K562 (cell line): ENCODE measurements at regions not wholly inside any gene's neighbourhood (a gene's known extent, or its start where the extent isn't known, plus 50 kb on each side); places are given as distances from the start of the nearest gene placed in this dataset.

Experiments used
- ATAC-seq: fragments of 200-7000 bp; cut with Tn5 transposase; 3 replicates; pipeline ENCODE4 v1.9.1; 2020; ENCODE audit warnings: moderate library complexity
- BruUV-seq: library from RNA; stranded (reverse); fragments of 400-500 nt; replicated peaks from 2 replicates; lab custom pipeline; 2021; lab: Mats Ljungman, UMichigan
- CTCF ChIA-PET: fragments of 300-600 bp; formaldehyde crosslinking; extraction: SDS; loops from one replicate; lab custom pipeline; 2021; ENCODE audit warnings: low intra/inter-chr PET ratio; lab: Yijun Ruan, JAX
- POLR2A ChIA-PET: fragments of 300-600, 350-650 bp; sonication (Branson Sonifier 250); formaldehyde crosslinking; extraction: SDS; loops from one replicate; lab custom pipeline; 2021; ENCODE audit warnings: antibody characterized with exemption, inconsistent platforms; lab: Yijun Ruan, JAX
- DNase-seq, 4 experiments: peaks; one replicate each; pipeline versions ENCODE4 v3.0.0 to v3.0.0-alpha.2; 2011 to 2018; ENCODE audit warnings: low spot score in 3 of 4, mixed read lengths in 3 of 4; ENCODE audit errors: extremely low read depth in 1 of 4
- FAIRE-seq: peaks from 2 replicates; lab custom pipeline; 2011; peaks lifted over from hg19 to GRCh38; lab: Jason Lieb, UNC
- H2AFZ ChIP-seq: 2 replicates; pipeline ENCODE4 v1.6.0; 2011; ENCODE audit warnings: low read depth, low read length, control low read depth, inconsistent platforms
- H3K27ac ChIP-seq: fragments of 200-600 bp; 3 replicates; pipeline ENCODE4 v1.8.0; 2011; ENCODE audit warnings: low read depth, mild to moderate bottlenecking, control low read depth, inconsistent platforms, low read length, moderate library complexity, mixed read lengths; ENCODE audit errors: extremely low read depth
- H3K27me3 ChIP-seq, 2 experiments: fragments of 300-600 bp in 1 of 2; 2 replicates in 1 of 2; 3 replicates in 1 of 2; pipeline versions ENCODE4 v1.6.0 to v1.8.0; 2011; ENCODE audit warnings: inconsistent platforms in 2 of 2, low read length in 2 of 2, mild to moderate bottlenecking in 1 of 2, mixed read lengths in 1 of 2, moderate library complexity in 1 of 2; ENCODE audit not compliant: control insufficient read depth in 2 of 2, insufficient read depth in 2 of 2
- H3K36me3 ChIP-seq: fragments of 300-600 bp; 3 replicates; pipeline ENCODE4 v1.8.0; 2011; ENCODE audit warnings: mild to moderate bottlenecking, low read length, inconsistent platforms; ENCODE audit not compliant: control insufficient read depth, insufficient read depth
- H3K4me1 ChIP-seq, 2 experiments: fragments of 200-600 bp in 1 of 2; replicated peaks in 1 of 2; 2 replicates in 1 of 2; 3 replicates in 1 of 2; pipeline versions ENCODE4 v1.5.1 to v1.8.0; 2011; ENCODE audit warnings: inconsistent platforms in 2 of 2, low read length in 2 of 2, mild to moderate bottlenecking in 1 of 2, mixed read lengths in 1 of 2, moderate library complexity in 1 of 2; ENCODE audit not compliant: control insufficient read depth in 2 of 2, insufficient read depth in 2 of 2
- H3K4me2 ChIP-seq: 2 replicates; pipeline ENCODE4 v1.6.1; 2011; ENCODE audit warnings: low read length, control low read depth, inconsistent platforms, mixed read lengths; ENCODE audit not compliant: insufficient read depth
- H3K4me3 ChIP-seq: fragments of 200-600 bp; sonication (generic), shearing (Covaris generic); 2 replicates; pipeline ENCODE4 v1.5.1; 2016; ENCODE audit warnings: control low read depth, inconsistent platforms
- H3K79me2 ChIP-seq: fragments of 200-600 bp; 3 replicates; pipeline ENCODE4 v1.8.0; 2011; ENCODE audit warnings: low read length, inconsistent platforms; ENCODE audit not compliant: control insufficient read depth, insufficient read depth
- H3K9ac ChIP-seq, 2 experiments: 2 replicates each; pipeline versions ENCODE4 v1.6.0 to v1.6.1; 2011; ENCODE audit warnings: low read depth in 2 of 2, low read length in 2 of 2, control low read depth in 1 of 2, inconsistent platforms in 1 of 2, mild to moderate bottlenecking in 1 of 2, mixed read lengths in 1 of 2; ENCODE audit not compliant: insufficient read depth in 1 of 2
- H3K9me1 ChIP-seq: one replicate; pipeline ENCODE4 v1.6.0; 2011; ENCODE audit warnings: inconsistent platforms, mild to moderate bottlenecking, low read length, moderate library complexity; ENCODE audit not compliant: control insufficient read depth, insufficient read depth
- H3K9me3 ChIP-seq: replicated peaks from 2 replicates; pipeline ENCODE4 v1.5.1; 2011; ENCODE audit warnings: low read depth, low read length, inconsistent platforms; ENCODE audit not compliant: control insufficient read depth, insufficient read depth
- H4K20me1 ChIP-seq: replicated peaks from 2 replicates; pipeline ENCODE4 v1.6.1; 2011; ENCODE audit warnings: low read length, inconsistent platforms, mixed read lengths; ENCODE audit not compliant: control insufficient read depth, insufficient read depth
- FOXA3 ChIP-seq, 2 experiments: fragments of 450-650 bp in 1 of 2; sonication (generic) in 1 of 2; formaldehyde crosslinking; IDR thresholded peaks in 1 of 2; conservative IDR thresholded peaks in 1 of 2; 2 replicates each; pipeline versions ENCODE4 v1.4.0 to v1.8.0; 2020 to 2022; ENCODE audit warnings: mild to moderate bottlenecking in 2 of 2, missing genetic modification reagents in 1 of 2
- GATAD2A ChIP-seq: fragments of 450-650 bp; IDR thresholded peaks from 2 replicates; pipeline ENCODE4 v1.6.1; 2017
- GATAD2B ChIP-seq: fragments of 450-650 bp; IDR thresholded peaks from 2 replicates; pipeline ENCODE4 v1.6.1; 2017; ENCODE audit warnings: mild to moderate bottlenecking, borderline replicate concordance
- HNRNPUL1 ChIP-seq: fragments of 200-400 bp; formaldehyde crosslinking; IDR thresholded peaks from 2 replicates; pipeline ENCODE4 v1.6.1; 2017; ENCODE audit warnings: low read length
- NFXL1 ChIP-seq: fragments of 450-650 bp; formaldehyde crosslinking; IDR thresholded peaks from 2 replicates; pipeline ENCODE4 v1.4.0; 2021; ENCODE audit warnings: mild to moderate bottlenecking
- ZNF274 ChIP-seq: IDR thresholded peaks from 2 replicates; pipeline ENCODE4 v1.6.1; 2011; ENCODE audit warnings: low read depth, mild to moderate bottlenecking, low read length, moderate library complexity, borderline replicate concordance
- ZNF764 ChIP-seq: fragments of 250-450 bp; sonication (Bioruptor Pico); IDR thresholded peaks from 2 replicates; pipeline ENCODE4 v1.4.0; 2020; ENCODE audit warnings: low read depth, mild to moderate bottlenecking, moderate library complexity
- WGBS: fragments of 100-300 bp; shearing (Covaris generic); methylation state at CpG from one replicate; pipeline ENCODE4 v1.1.6; 2016; ENCODE audit warnings: low coverage, mixed read lengths; ENCODE audit not compliant: insufficient coverage; ENCODE audit errors: missing lambda C conversion rate; 5-methylcytosine and 5-hydroxymethylcytosine counted together
- in situ Hi-C: fragments of 300-500 bp; cut with MboI; formaldehyde crosslinking; loops from 4 replicates; pipeline ENCODE4 v1.15.0; 2018; ENCODE audit warnings: inconsistent platforms, mixed read lengths
- intact Hi-C: fragments of 100-400 bp; cut with micrococcal nuclease; formaldehyde crosslinking; loops from 2 replicates; pipeline ENCODE4 v1.14.2; 2022
- TF ChIP-seq, protein P1 (sequence below), 2 experiments: fragments of 450-650 bp in 1 of 2; IDR thresholded peaks; 2 replicates each; pipeline ENCODE4 v1.6.1; 2011 to 2017; ENCODE audit warnings: low read depth in 2 of 2, antibody characterized with exemption in 1 of 2, borderline replicate concordance in 1 of 2, low read length in 1 of 2, mild to moderate bottlenecking in 1 of 2, mixed read lengths in 1 of 2; ENCODE audit not compliant: control insufficient read depth in 1 of 2

DNA sequence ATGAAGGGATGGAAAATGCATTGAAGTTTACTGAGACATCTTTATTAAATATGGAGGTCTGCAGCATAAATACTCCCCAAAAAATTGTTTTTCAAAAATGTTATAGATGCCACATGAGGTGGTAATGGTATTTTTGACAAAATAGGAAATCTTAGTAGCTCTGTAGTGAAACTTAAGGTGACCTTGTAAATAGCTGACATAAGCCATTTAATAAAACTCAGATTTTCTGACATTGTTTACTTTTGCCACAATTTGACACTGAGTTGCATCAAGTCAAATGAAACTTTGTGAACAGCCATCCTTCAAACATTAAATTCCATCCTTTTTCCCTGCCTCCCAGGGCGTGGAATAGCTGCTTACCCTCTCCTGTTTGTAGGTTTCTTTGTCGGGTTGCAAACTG lies 953.1 kb downstream of the PCDH17 start:
- CTCF ChIA-PET: no interaction called here
- POLR2A ChIA-PET: no interaction called here
- no peak for FAIRE-seq

DNA sequence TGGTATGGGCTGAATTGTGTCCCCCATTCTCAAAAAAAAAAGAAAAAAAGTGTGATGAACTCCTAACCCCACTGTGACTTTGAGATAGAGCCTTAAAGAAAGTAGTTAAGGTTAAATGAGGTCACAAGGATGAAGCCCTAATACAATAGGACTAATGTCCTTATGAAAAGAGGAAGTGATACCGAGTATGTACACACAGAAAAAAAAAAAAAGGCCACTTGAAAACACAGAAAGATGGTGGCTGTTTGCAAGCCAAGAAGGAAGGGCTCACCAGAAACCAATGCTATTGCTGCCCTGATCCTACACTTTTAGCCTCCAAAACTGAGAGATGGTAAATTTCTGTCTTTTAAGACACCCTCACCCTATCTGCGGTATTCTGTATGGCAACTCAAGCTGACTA lies 955.6 kb downstream of the PCDH17 start:
- TF ChIP-seq GATAD2A (no peak), FOXA3 (CRISPR knock-in tag; conservative IDR thresholded peaks at IDR 0.05 in 1 of 2, IDR thresholded peaks at IDR 0.05 in 1 of 2) (no peak), ZNF764 (CRISPR knock-in tag) (no peak), NFXL1 (CRISPR knock-in tag) (no peak), ZNF274 (no peak)
- TF ChIP-seq, protein P1, sequence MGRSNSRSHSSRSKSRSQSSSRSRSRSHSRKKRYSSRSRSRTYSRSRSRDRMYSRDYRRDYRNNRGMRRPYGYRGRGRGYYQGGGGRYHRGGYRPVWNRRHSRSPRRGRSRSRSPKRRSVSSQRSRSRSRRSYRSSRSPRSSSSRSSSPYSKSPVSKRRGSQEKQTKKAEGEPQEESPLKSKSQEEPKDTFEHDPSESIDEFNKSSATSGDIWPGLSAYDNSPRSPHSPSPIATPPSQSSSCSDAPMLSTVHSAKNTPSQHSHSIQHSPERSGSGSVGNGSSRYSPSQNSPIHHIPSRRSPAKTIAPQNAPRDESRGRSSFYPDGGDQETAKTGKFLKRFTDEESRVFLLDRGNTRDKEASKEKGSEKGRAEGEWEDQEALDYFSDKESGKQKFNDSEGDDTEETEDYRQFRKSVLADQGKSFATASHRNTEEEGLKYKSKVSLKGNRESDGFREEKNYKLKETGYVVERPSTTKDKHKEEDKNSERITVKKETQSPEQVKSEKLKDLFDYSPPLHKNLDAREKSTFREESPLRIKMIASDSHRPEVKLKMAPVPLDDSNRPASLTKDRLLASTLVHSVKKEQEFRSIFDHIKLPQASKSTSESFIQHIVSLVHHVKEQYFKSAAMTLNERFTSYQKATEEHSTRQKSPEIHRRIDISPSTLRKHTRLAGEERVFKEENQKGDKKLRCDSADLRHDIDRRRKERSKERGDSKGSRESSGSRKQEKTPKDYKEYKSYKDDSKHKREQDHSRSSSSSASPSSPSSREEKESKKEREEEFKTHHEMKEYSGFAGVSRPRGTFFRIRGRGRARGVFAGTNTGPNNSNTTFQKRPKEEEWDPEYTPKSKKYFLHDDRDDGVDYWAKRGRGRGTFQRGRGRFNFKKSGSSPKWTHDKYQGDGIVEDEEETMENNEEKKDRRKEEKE (IDR thresholded peaks at IDR 0.05; ENCODE audit: borderline replicate concordance in 1 of 2, control insufficient read depth in 1 of 2, low read depth in 2 of 2, low read length in 1 of 2): no peak
- in situ Hi-C loops: no loop called here
- POLR2A ChIA-PET: no interaction called here
- Histone ChIP-seq H3K27ac (no peak overlapping the region), H3K9me3 (no peaks in the 10 kb centered on the region), H3K4me1 (no peaks in the 10 kb centered on the region), H3K4me3 (no peak overlapping the region), H3K79me2 (no peaks in the 10 kb centered on the region), H3K9ac (no peak overlapping the region), H4K20me1 (no peaks in the 10 kb centered on the region), H3K36me3 (no peaks in the 10 kb centered on the region), H3K4me2 (no peak overlapping the region), H3K27me3 (no peaks in the 10 kb centered on the region), H3K9me1 (no peaks in the 10 kb centered on the region), H2AFZ (no peak overlapping the region)
- CTCF ChIA-PET: no interaction called here
- DNase-seq (no peak), FAIRE-seq (no peak), ATAC-seq (no peak)
- intact Hi-C loops: no loop called here
- no TSS peak for BruUV-seq
- WGBS: 0% methylated on average over 2 of the region's 2 CpGs

More for the DNA sequence above, 953.1 kb downstream of the PCDH17 start:
- Histone ChIP-seq H3K4me2 (no peak overlapping the region), H4K20me1 (no peaks in the 10 kb centered on the region), H3K4me3 (no peak overlapping the region), H3K27me3 (no peaks in the 10 kb centered on the region), H3K79me2 (no peaks in the 10 kb centered on the region), H3K4me1 (no peaks in the 10 kb centered on the region), H3K9me1 (no peaks in the 10 kb centered on the region), H3K36me3 (no peaks in the 10 kb centered on the region), H2AFZ (no peak overlapping the region), H3K27ac (no peak overlapping the region), H3K9me3 (no peaks in the 10 kb centered on the region), H3K9ac (no peak overlapping the region)
- ATAC-seq: no peak
- DNase-seq: no peak
- no peak for TF ChIP-seq HNRNPUL1
- TF ChIP-seq GATAD2B: no peak
- intact Hi-C loops: no loop called here
- in situ Hi-C loops: no loop called here
- WGBS: 0% methylated on average over 2 of the region's 2 CpGs
- no TSS peak for BruUV-seq
